Thyroid gland (tissue), 4 donors: ENCODE measurements at regions not wholly inside any gene's neighbourhood (a gene's known extent, or its start where the extent isn't known, plus 50 kb on each side); places are given as distances from the start of the nearest gene placed in this dataset.

ENCODE experiments used
- DNase-seq, 2 donors: peaks; one replicate each; pipeline ENCODE4 v3.0.0-alpha.2; 2019
- H3K27ac ChIP-seq, 3 donors: fragments of 200-600 bp; sonication (generic); 1 replicate in 2 of 3; 2 replicates in 1 of 3; pipeline ENCODE4 v1.5.1; 2016 to 2019; ENCODE audit warnings: mild to moderate bottlenecking in 1 of 3, moderate library complexity in 1 of 3
- H3K27me3 ChIP-seq: fragments of 200-600 bp; sonication (generic); one replicate; pipeline ENCODE4 v1.5.1; 2019
- H3K36me3 ChIP-seq, 2 donors: fragments of 200-600 bp; sonication (generic); one replicate each; pipeline ENCODE4 v1.5.1; 2016 to 2019
- H3K4me1 ChIP-seq, 2 donors: fragments of 200-600 bp; sonication (generic); one replicate each; pipeline ENCODE4 v1.5.1; 2017 to 2019
- H3K4me3 ChIP-seq, 3 donors: fragments of 200-600 bp; sonication (generic); replicated peaks in 1 of 3; 1 replicate in 2 of 3; 2 replicates in 1 of 3; pipeline ENCODE4 v1.5.1; 2016; ENCODE audit warnings: mild to moderate bottlenecking in 1 of 3
- H3K9me3 ChIP-seq: fragments of 200-600 bp; sonication (generic); one replicate; pipeline ENCODE4 v1.5.1; 2017
- POLR2A ChIP-seq, 2 donors: fragments of 450-650 bp; IDR thresholded peaks; one replicate each; pipeline ENCODE4 v1.6.1; 2017; ENCODE audit warnings: antibody characterized with exemption in 2 of 2, mild to moderate bottlenecking in 2 of 2, moderate library complexity in 1 of 2
- WGBS, 2 donors: methylation state at CpG; one replicate each; pipeline ENCODE4 v1.1.5; 2017; 5-methylcytosine and 5-hydroxymethylcytosine counted together
- intact Hi-C: fragments of 100-400 bp; cut with DNase I; formaldehyde crosslinking; loops from one replicate; pipeline ENCODE4 v1.15.1; 2023
- TF ChIP-seq, protein P1 (sequence below), 6 experiments: fragments of 200-600 bp in 3 of 6; fragments of 450-650 bp in 3 of 6; sonication (generic) in 3 of 6; IDR thresholded peaks; one replicate each; pipeline ENCODE4 v1.5.1; 2016 to 2019; ENCODE audit warnings: antibody characterized with exemption in 6 of 6, mild to moderate bottlenecking in 2 of 6, inconsistent platforms in 1 of 6, moderate library complexity in 1 of 6

DNA sequence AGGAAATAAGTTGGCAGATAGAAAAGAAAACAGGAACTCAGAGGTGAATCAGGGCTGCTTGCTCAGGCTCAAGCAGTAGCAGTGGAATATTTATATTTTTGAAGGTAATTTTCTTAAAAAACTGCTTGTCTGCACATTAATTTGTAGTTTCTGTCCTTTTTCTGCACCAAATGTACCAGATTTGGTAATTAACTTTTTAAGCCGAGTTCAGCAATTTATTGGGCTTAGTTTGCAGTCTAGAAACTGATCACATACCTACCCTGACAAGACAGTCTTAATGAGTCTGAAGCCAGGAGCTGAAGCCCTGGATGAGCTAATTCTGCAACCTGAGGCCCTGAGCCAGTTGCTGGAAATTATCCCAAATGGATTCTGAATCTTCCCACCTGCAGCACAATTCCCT, 647.0 kb downstream of the TDRD15 start:
- H3K27me3 ChIP-seq: no peaks in the 10 kb centered on the region
- H3K27ac ChIP-seq: no peak overlapping the region
- intact Hi-C loops: no loop called here
- H3K36me3 ChIP-seq: no peaks in the 10 kb centered on the region
- H3K4me3 ChIP-seq: no peak overlapping the region
- no peaks in the 10 kb centered on the region for H3K9me3 ChIP-seq
- DNase-seq: no peak
- TF ChIP-seq, protein P1, sequence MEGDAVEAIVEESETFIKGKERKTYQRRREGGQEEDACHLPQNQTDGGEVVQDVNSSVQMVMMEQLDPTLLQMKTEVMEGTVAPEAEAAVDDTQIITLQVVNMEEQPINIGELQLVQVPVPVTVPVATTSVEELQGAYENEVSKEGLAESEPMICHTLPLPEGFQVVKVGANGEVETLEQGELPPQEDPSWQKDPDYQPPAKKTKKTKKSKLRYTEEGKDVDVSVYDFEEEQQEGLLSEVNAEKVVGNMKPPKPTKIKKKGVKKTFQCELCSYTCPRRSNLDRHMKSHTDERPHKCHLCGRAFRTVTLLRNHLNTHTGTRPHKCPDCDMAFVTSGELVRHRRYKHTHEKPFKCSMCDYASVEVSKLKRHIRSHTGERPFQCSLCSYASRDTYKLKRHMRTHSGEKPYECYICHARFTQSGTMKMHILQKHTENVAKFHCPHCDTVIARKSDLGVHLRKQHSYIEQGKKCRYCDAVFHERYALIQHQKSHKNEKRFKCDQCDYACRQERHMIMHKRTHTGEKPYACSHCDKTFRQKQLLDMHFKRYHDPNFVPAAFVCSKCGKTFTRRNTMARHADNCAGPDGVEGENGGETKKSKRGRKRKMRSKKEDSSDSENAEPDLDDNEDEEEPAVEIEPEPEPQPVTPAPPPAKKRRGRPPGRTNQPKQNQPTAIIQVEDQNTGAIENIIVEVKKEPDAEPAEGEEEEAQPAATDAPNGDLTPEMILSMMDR (IDR thresholded peaks at IDR 0.05): no peak
- no peak for TF ChIP-seq POLR2A (IDR thresholded peaks at IDR 0.05)
- no peaks in the 10 kb centered on the region for H3K4me1 ChIP-seq
- 78 to 84% methylated on average over 1 of the region's 1 CpG for WGBS, 2 donors

DNA sequence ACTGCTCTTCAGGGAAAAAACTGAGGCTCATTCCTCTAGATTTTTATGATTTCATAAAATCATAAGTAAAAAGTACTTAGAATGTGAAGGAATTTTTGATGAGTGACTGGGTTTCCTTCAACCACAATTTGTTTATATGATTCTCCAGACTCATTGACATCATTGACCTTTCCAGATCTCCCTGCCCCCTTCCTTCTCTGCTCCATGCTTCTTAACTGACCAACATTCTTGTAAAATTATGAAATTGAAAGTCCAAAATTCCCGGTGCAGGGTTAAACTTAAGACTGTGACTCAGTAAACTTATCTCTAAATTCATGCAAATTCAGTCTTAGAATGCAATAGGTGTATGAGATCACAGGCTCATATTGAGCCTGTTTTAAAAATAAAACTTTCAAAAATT, 648.9 kb downstream of the TDRD15 start:
- DNase-seq: no peak
- no peak for TF ChIP-seq POLR2A (IDR thresholded peaks at IDR 0.05)
- Histone ChIP-seq H3K4me3 (no peak overlapping the region), H3K9me3 (no peaks in the 10 kb centered on the region), H3K27ac (no peak overlapping the region), H3K27me3 (no peaks in the 10 kb centered on the region), H3K4me1 (no peaks in the 10 kb centered on the region), H3K36me3 (no peaks in the 10 kb centered on the region)
- intact Hi-C loops: no loop called here
- 61 to 62% methylated on average over 1 of the region's 1 CpG for whole genome bisulfite sequencing, 2 donors

DNA sequence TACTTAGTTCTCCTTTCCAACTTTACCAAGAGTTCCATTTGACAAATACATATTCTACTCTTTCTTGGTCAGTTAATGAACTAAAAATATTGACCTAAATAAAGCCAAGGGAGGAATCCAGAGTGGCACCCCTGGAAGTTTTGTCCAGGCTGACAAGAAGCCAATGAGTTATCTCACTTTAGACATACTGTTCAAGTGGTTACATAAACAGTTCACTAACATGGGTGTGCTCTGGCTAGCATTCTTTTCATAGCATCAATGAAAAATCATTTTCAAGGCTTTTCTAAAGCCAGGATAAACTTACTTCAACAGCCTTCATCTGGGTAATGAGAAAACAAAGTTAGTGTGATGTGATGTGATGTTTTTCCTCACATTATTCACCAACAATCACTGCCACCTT, 649.4 kb downstream of the TDRD15 start:
- Histone ChIP-seq H3K27me3 (no peaks in the 10 kb centered on the region), H3K9me3 (no peaks in the 10 kb centered on the region), H3K27ac (no peak overlapping the region), H3K4me1 (no peaks in the 10 kb centered on the region), H3K4me3 (no peak overlapping the region), H3K36me3 (no peaks in the 10 kb centered on the region)
- no peak for DNase-seq
- TF ChIP-seq, protein P1 (IDR thresholded peaks at IDR 0.05): no peak
- TF ChIP-seq POLR2A (IDR thresholded peaks at IDR 0.05): no peak
- intact Hi-C loops: no loop called here

DNA sequence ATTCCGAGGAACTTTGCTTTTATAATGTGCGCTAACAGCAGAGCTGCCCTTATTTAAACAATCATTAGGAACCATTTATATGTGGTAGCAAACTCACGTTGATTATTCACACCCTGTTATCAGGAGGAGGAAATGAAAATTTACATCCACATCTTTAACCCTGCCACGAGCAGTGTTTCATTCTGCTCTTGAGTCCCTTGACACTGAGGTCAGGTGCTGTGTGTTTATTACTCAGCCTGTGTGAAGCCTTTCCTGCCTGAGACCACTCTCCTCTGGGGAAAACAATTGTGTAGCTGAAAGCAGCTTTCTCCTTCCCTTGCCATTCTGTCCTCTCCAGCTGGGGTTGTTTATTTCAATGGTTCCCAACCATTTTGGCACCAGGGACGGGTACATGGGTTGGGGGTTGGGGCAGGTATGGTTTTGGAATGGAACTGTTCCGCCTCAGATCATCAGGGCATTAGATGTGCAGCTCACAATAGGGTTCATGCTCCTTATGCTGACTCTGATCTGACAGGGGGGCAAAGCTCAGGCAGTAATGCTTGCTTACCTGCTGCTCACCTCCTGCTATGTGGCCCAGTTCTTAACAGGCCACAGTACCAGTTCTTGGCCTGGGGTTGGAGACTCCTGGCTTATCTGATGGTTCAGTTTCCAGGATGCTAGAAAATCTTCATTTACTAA, 651.1 kb downstream of the TDRD15 start:
- Histone ChIP-seq H3K27ac (no peak overlapping the region), H3K36me3 (no peaks in the 10 kb centered on the region), H3K27me3 (no peaks in the 10 kb centered on the region), H3K4me3 (no peak overlapping the region), H3K4me1 (no peaks in the 10 kb centered on the region), H3K9me3 (no peaks in the 10 kb centered on the region)
- WGBS, 2 donors: 45 to 48% methylated on average over 6 of the region's 6 CpGs
- intact Hi-C loops: no loop called here
- DNase-seq: no peak
- no peak for TF ChIP-seq POLR2A (IDR thresholded peaks at IDR 0.05)
- TF ChIP-seq, protein P1 (IDR thresholded peaks at IDR 0.05): no peak

DNA sequence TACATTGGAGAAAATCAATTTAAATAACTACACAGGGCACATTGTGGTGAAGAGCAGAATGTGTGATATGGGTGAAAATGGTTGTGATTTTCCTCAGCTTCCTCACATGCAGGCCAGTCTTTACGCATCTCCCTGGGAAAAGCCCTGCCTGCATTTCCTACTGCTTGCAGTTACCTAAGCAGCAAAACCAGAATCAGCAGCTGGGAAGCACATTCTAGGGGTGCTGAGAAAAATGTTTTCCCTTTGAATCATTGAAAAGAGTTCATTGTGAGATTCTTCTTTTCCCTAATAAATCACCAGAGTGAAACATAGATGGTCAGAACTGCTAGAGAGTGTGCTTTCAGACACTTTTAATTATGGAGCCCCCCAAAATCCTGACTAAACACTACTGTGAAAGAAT, 656.0 kb downstream of the TDRD15 start:
- DNase-seq: no peak
- no peak overlapping the region for H3K4me3 ChIP-seq
- no peaks in the 10 kb centered on the region for H3K9me3 ChIP-seq
- H3K27me3 ChIP-seq: no peaks in the 10 kb centered on the region
- no peaks in the 10 kb centered on the region for H3K36me3 ChIP-seq
- no peaks in the 10 kb centered on the region for H3K4me1 ChIP-seq
- H3K27ac ChIP-seq: no peak overlapping the region
- intact Hi-C loops: no loop called here
- 90 to 93% methylated on average over 1 of the region's 1 CpG for WGBS, 2 donors
- no peak for TF ChIP-seq POLR2A (IDR thresholded peaks at IDR 0.05)
- TF ChIP-seq, protein P1 (IDR thresholded peaks at IDR 0.05): no peak
